ENCODE measurements at regions not wholly inside any gene's neighbourhood (a gene's known extent, or its start where the extent isn't known, plus 50 kb on each side); places are given as distances from the start of the nearest gene placed in this dataset.
"Not testable (repeated sequence)": the region's sequence is repeated elsewhere in the genome, so short reads cannot be mapped to it uniquely, and the experiment has no call there.

- no peak overlapping the region for H3K9ac ChIP-seq
- no peaks in the 10 kb centered on the region for H3K9me3 ChIP-seq (ENCODE audit: low read depth)
- H3K27ac ChIP-seq: no peak overlapping the region
- no peak overlapping the region for H3K4me2 ChIP-seq (ENCODE audit: unreplicated experiment)
- H3K79me2 ChIP-seq (ENCODE audit: insufficient read depth): no peaks in the 10 kb centered on the region
- no peaks in the 10 kb centered on the region for H3K4me1 ChIP-seq (ENCODE audit: insufficient read depth)
- H3K36me3 ChIP-seq (ENCODE audit: low read depth): no peaks in the 10 kb centered on the region
- in situ Hi-C loops (cut with MboI): no loop called here
- H3K4me3 ChIP-seq: no peak overlapping the region
- H3K27me3 ChIP-seq (replicated peaks; ENCODE audit: insufficient read depth): peaks cover 18% of the 10 kb centered on the region; the same call in 1 of the 2 replicates
- no peak for DNase-seq
- no peaks in the 10 kb centered on the region for H4K20me1 ChIP-seq (ENCODE audit: insufficient read depth)
- H3F3A ChIP-seq (ENCODE audit: insufficient read depth): no peaks in the 10 kb centered on the region
- TF ChIP-seq EZH2phosphoT487 (IDR thresholded peaks at IDR 0.05; ENCODE audit: insufficient read depth, low read depth) (no peak), EZH2 (IDR thresholded peaks at IDR 0.05; ENCODE audit: insufficient read depth, poor library complexity, severe bottlenecking) (no peak)
- no peaks in the 10 kb centered on the region for H3K9me2 ChIP-seq (ENCODE audit: insufficient read depth)
- 91 to 93% methylated on average over 19 to 23 of the region's 26 CpGs for WGBS, 2 experiments (ENCODE audit: low coverage in 1 of 2, low lambda C conversion rate in 2 of 2, missing lambda C conversion rate in 2 of 2)
- no peak overlapping the region for H2AFZ ChIP-seq
These were observed 180.7 kb downstream of the BANP start for GRCh38 chr16:88131966-88132365.

DNA sequence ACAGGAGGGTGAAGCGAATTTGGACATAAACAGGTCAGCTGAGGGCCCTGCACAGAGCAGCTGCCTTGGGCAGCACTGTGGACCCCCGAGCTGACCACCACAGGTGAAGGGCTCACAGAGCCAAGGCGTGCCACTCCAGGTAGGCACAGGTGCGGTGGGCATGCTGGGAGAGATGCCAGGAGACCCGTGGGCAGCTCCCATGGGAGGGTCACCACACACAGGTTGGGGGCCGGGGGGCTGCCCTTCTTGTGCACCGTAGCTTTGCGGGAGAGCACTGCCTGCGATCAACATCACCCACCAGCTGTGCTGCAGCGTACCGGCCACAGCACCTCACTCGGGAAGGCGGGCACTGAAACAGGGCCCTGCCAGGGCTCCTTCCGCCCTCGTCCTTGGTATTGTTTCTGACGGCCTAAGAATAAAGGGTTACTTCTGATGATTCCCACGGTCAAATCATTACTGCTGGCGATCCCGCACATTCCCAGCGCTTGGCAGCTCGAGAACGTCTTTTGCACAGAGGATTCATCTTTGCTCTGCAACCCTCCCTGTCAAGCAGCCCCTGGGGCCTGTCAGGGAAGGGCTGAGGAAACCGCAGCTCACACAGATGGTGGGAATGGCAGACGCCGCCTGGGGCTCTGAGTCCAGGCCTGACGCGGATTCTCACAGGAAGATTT lies 181.7 kb downstream of the BANP start:
- H3K4me1 ChIP-seq (ENCODE audit: insufficient read depth): no peaks in the 10 kb centered on the region
- no peaks in the 10 kb centered on the region for H3K79me2 ChIP-seq (ENCODE audit: insufficient read depth)
- H3K4me3 ChIP-seq: no peak overlapping the region
- DNase-seq: no peak
- H2AFZ ChIP-seq: no peak overlapping the region
- no peak overlapping the region for H3K9ac ChIP-seq
- H3K9me2 ChIP-seq (ENCODE audit: insufficient read depth): no peaks in the 10 kb centered on the region
- in situ Hi-C loops (cut with MboI): no loop called here
- H3F3A ChIP-seq (ENCODE audit: insufficient read depth): no peaks in the 10 kb centered on the region
- H3K4me2 ChIP-seq (ENCODE audit: unreplicated experiment): no peak overlapping the region
- no peaks in the 10 kb centered on the region for H3K36me3 ChIP-seq (ENCODE audit: low read depth)
- no peak for TF ChIP-seq EZH2 (IDR thresholded peaks at IDR 0.05; ENCODE audit: insufficient read depth, poor library complexity, severe bottlenecking)
- TF ChIP-seq EZH2phosphoT487 (IDR thresholded peaks at IDR 0.05; ENCODE audit: insufficient read depth, low read depth): no peak
- no peaks in the 10 kb centered on the region for H3K9me3 ChIP-seq (ENCODE audit: low read depth)
- no peak overlapping the region for H3K27ac ChIP-seq
- H3K27me3 ChIP-seq (replicated peaks; ENCODE audit: insufficient read depth): peaks cover 18% of the 10 kb centered on the region; the same call in 1 of the 2 replicates
- no peaks in the 10 kb centered on the region for H4K20me1 ChIP-seq (ENCODE audit: insufficient read depth)
- 79 to 86% methylated on average over 24 to 27 of the region's 27 CpGs for WGBS, 2 experiments (ENCODE audit: low coverage in 1 of 2, low lambda C conversion rate in 2 of 2, missing lambda C conversion rate in 2 of 2)

- Histone ChIP-seq H2AFZ (no peak overlapping the region), H4K20me1 (ENCODE audit: insufficient read depth) (no peaks in the 10 kb centered on the region), H3K79me2 (ENCODE audit: insufficient read depth) (no peaks in the 10 kb centered on the region), H3K27me3 (replicated peaks; ENCODE audit: insufficient read depth) (peaks cover 18% of the 10 kb centered on the region; the same call in 1 of the 2 replicates), H3K9me2 (ENCODE audit: insufficient read depth) (no peaks in the 10 kb centered on the region), H3K4me1 (ENCODE audit: insufficient read depth) (no peaks in the 10 kb centered on the region), H3K9ac (no peak overlapping the region), H3K4me2 (ENCODE audit: unreplicated experiment) (no peak overlapping the region), H3K9me3 (ENCODE audit: low read depth) (no peaks in the 10 kb centered on the region), H3K36me3 (ENCODE audit: low read depth) (no peaks in the 10 kb centered on the region), H3F3A (ENCODE audit: insufficient read depth) (no peaks in the 10 kb centered on the region), H3K4me3 (no peak overlapping the region), H3K27ac (no peak overlapping the region)
- TF ChIP-seq EZH2phosphoT487 (IDR thresholded peaks at IDR 0.05; ENCODE audit: insufficient read depth, low read depth) (no peak), EZH2 (IDR thresholded peaks at IDR 0.05; ENCODE audit: insufficient read depth, poor library complexity, severe bottlenecking) (no peak)
- DNase-seq: no peak
- in situ Hi-C loops (cut with MboI): no loop called here
- WGBS, 2 experiments (ENCODE audit: low coverage in 1 of 2, low lambda C conversion rate in 2 of 2, missing lambda C conversion rate in 2 of 2): 91 to 92% methylated on average over 4 of the region's 4 CpGs
These were observed 182.2 kb downstream of the BANP start for GRCh38 chr16:88133507-88133843.

- H3F3A ChIP-seq (ENCODE audit: insufficient read depth); H3K9me3 ChIP-seq (ENCODE audit: low read depth); H3K9me2 ChIP-seq (ENCODE audit: insufficient read depth); H3K36me3 ChIP-seq (ENCODE audit: low read depth); H2AFZ ChIP-seq; H3K4me3 ChIP-seq; H3K27ac ChIP-seq; in situ Hi-C loops (cut with MboI); H3K4me2 ChIP-seq (ENCODE audit: unreplicated experiment); H3K79me2 ChIP-seq (ENCODE audit: insufficient read depth); H4K20me1 ChIP-seq (ENCODE audit: insufficient read depth); H3K9ac ChIP-seq; H3K4me1 ChIP-seq (ENCODE audit: insufficient read depth); DNase-seq: not testable (repeated sequence)
- peaks cover 15% of the 10 kb centered on the region; the same call in 1 of the 2 replicates for H3K27me3 ChIP-seq (replicated peaks; ENCODE audit: insufficient read depth)
- 4 to 7% methylated on average over 21 of the region's 21 CpGs for WGBS, 2 experiments (ENCODE audit: low coverage in 1 of 2, low lambda C conversion rate in 2 of 2, missing lambda C conversion rate in 2 of 2)
These were observed 183.1 kb downstream of the BANP start for GRCh38 chr16:88134172-88134898.

GRCh38 chr16:88134899-88135682 lies 183.9 kb downstream of the BANP start:
- DNase-seq: peak; percentile 8
- 6 to 7% methylated on average over 23 to 24 of the region's 24 CpGs for WGBS, 2 experiments (ENCODE audit: low coverage in 1 of 2, low lambda C conversion rate in 2 of 2, missing lambda C conversion rate in 2 of 2)
- H3K36me3 ChIP-seq (ENCODE audit: low read depth); H3F3A ChIP-seq (ENCODE audit: insufficient read depth); H2AFZ ChIP-seq; H3K4me3 ChIP-seq; H4K20me1 ChIP-seq (ENCODE audit: insufficient read depth); H3K9me2 ChIP-seq (ENCODE audit: insufficient read depth); H3K27ac ChIP-seq; H3K4me1 ChIP-seq (ENCODE audit: insufficient read depth); H3K79me2 ChIP-seq (ENCODE audit: insufficient read depth); H3K9ac ChIP-seq; H3K9me3 ChIP-seq (ENCODE audit: low read depth); in situ Hi-C loops (cut with MboI): not testable (repeated sequence)
- Histone ChIP-seq H3K4me2 (ENCODE audit: unreplicated experiment) (peak overlapping the region; percentile 28), H3K27me3 (replicated peaks; ENCODE audit: insufficient read depth) (peaks cover 15% of the 10 kb centered on the region; the same call in 1 of the 2 replicates)

DNA sequence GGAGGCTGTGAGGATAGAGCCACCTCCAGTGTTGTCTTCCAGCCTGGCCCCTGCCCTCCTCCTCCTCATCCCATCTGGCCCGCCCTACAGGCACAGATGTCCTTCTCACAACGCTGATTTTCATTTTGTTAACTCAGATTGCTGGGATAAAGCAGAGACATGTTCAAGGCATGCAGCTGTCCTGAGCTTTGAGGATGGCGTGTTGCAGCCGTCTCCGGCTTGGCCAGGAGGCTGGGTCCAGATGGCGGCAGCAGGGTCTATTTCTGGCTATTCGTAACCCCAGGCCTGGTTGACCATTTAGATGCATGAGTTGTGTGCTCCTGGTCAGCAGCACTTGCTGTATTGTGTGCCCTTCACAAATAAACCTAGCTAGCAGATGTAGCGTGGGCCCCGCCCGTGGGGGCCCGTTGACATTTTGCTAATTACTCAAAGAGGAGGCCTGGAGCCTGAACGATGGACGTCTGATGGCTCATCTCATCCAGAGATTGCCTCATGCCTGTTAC lies 185.0 kb downstream of the BANP start:
- in situ Hi-C loops (cut with MboI); H2AFZ ChIP-seq; H3K4me1 ChIP-seq (ENCODE audit: insufficient read depth); H3K4me3 ChIP-seq; H3K27ac ChIP-seq; H3K9ac ChIP-seq; H3K79me2 ChIP-seq (ENCODE audit: insufficient read depth); H3F3A ChIP-seq (ENCODE audit: insufficient read depth); H3K9me2 ChIP-seq (ENCODE audit: insufficient read depth); H3K36me3 ChIP-seq (ENCODE audit: low read depth); H4K20me1 ChIP-seq (ENCODE audit: insufficient read depth); H3K9me3 ChIP-seq (ENCODE audit: low read depth); H3K4me2 ChIP-seq (ENCODE audit: unreplicated experiment): not testable (repeated sequence)
- peak; percentile 16 for DNase-seq
- H3K27me3 ChIP-seq (replicated peaks; ENCODE audit: insufficient read depth): peaks cover 15% of the 10 kb centered on the region; the same call in 1 of the 2 replicates
- 14 to 17% methylated on average over 13 of the region's 13 CpGs for WGBS, 2 experiments (ENCODE audit: low coverage in 1 of 2, low lambda C conversion rate in 2 of 2, missing lambda C conversion rate in 2 of 2)

All from GM23248 (cell line).